ENCODE measurements at regions not wholly inside any gene's neighbourhood (a gene's known extent, or its start where the extent isn't known, plus 50 kb on each side); places are given as distances from the start of the nearest gene placed in this dataset.

- Histone ChIP-seq H3K36me3 (replicated peaks; ENCODE audit: low read depth, low read length) (no peaks in the 10 kb centered on the region), H2AFZ (ENCODE audit: low read depth, low read length) (no peak overlapping the region), H3K79me2 (ENCODE audit: low read length) (no peaks in the 10 kb centered on the region), H3K4me1 (ENCODE audit: low read length) (no peaks in the 10 kb centered on the region), H3K9ac (ENCODE audit: low read length) (no peak overlapping the region), H3K9me3 (ENCODE audit: insufficient read depth, low read length) (no peaks in the 10 kb centered on the region), H3K4me3 (ENCODE audit: low read length) (no peak overlapping the region), H3K27me3 (ENCODE audit: low read depth, low read length) (no peaks in the 10 kb centered on the region), H3K4me2 (ENCODE audit: low read length) (no peak overlapping the region), H4K20me1 (ENCODE audit: insufficient read depth, low read length) (no peaks in the 10 kb centered on the region), H3K27ac (ENCODE audit: low read length) (no peak overlapping the region)
- TF ChIP-seq EZH2phosphoT487 (IDR thresholded peaks at IDR 0.05; ENCODE audit: low read depth) (no peak), CTCF (IDR thresholded peaks at IDR 0.05; ENCODE audit: low read depth, low read length) (no peak)
Measured at GRCh38 chrX:104411800-104412199, 154.2 kb upstream of the IL1RAPL2 start.

- H4K20me1 ChIP-seq (ENCODE audit: insufficient read depth, low read length): no peaks in the 10 kb centered on the region
- H3K36me3 ChIP-seq (replicated peaks; ENCODE audit: low read depth, low read length): no peaks in the 10 kb centered on the region
- no peak overlapping the region for H2AFZ ChIP-seq (ENCODE audit: low read depth, low read length)
- no peak for TF ChIP-seq CTCF (IDR thresholded peaks at IDR 0.05; ENCODE audit: low read depth, low read length)
- TF ChIP-seq EZH2phosphoT487 (IDR thresholded peaks at IDR 0.05; ENCODE audit: low read depth): no peak
- H3K4me1 ChIP-seq (ENCODE audit: low read length): no peaks in the 10 kb centered on the region
- no peak overlapping the region for H3K4me3 ChIP-seq (ENCODE audit: low read length)
- no peaks in the 10 kb centered on the region for H3K79me2 ChIP-seq (ENCODE audit: low read length)
- no peak overlapping the region for H3K9ac ChIP-seq (ENCODE audit: low read length)
- no peaks in the 10 kb centered on the region for H3K27me3 ChIP-seq (ENCODE audit: low read depth, low read length)
- no peaks in the 10 kb centered on the region for H3K9me3 ChIP-seq (ENCODE audit: insufficient read depth, low read length)
- no peak overlapping the region for H3K27ac ChIP-seq (ENCODE audit: low read length)
- no peak overlapping the region for H3K4me2 ChIP-seq (ENCODE audit: low read length)
Measured at GRCh38 chrX:104400387-104400786, 145.7 kb upstream of the ESX1 start.

- H2AFZ ChIP-seq (ENCODE audit: low read depth, low read length): no peak overlapping the region
- H3K4me2 ChIP-seq (ENCODE audit: low read length): no peak overlapping the region
- no peaks in the 10 kb centered on the region for H4K20me1 ChIP-seq (ENCODE audit: insufficient read depth, low read length)
- no peaks in the 10 kb centered on the region for H3K9me3 ChIP-seq (ENCODE audit: insufficient read depth, low read length)
- no peaks in the 10 kb centered on the region for H3K27me3 ChIP-seq (ENCODE audit: low read depth, low read length)
- H3K27ac ChIP-seq (ENCODE audit: low read length): no peak overlapping the region
- no peak overlapping the region for H3K4me3 ChIP-seq (ENCODE audit: low read length)
- no peaks in the 10 kb centered on the region for H3K36me3 ChIP-seq (replicated peaks; ENCODE audit: low read depth, low read length)
- no peaks in the 10 kb centered on the region for H3K4me1 ChIP-seq (ENCODE audit: low read length)
- H3K79me2 ChIP-seq (ENCODE audit: low read length): no peaks in the 10 kb centered on the region
- no peak for TF ChIP-seq EZH2phosphoT487 (IDR thresholded peaks at IDR 0.05; ENCODE audit: low read depth)
- no peak overlapping the region for H3K9ac ChIP-seq (ENCODE audit: low read length)
Measured at GRCh38 chrX:104392350-104392749, 137.6 kb upstream of the ESX1 start.

GRCh38 chrX:104391906-104392305 is 137.2 kb upstream of the ESX1 start:
- H3K9me3 ChIP-seq (ENCODE audit: insufficient read depth, low read length): no peaks in the 10 kb centered on the region
- H3K79me2 ChIP-seq (ENCODE audit: low read length): no peaks in the 10 kb centered on the region
- no peaks in the 10 kb centered on the region for H3K4me1 ChIP-seq (ENCODE audit: low read length)
- H3K9ac ChIP-seq (ENCODE audit: low read length): no peak overlapping the region
- H4K20me1 ChIP-seq (ENCODE audit: insufficient read depth, low read length): no peaks in the 10 kb centered on the region
- H2AFZ ChIP-seq (ENCODE audit: low read depth, low read length): no peak overlapping the region
- no peak overlapping the region for H3K4me3 ChIP-seq (ENCODE audit: low read length)
- H3K4me2 ChIP-seq (ENCODE audit: low read length): no peak overlapping the region
- H3K36me3 ChIP-seq (replicated peaks; ENCODE audit: low read depth, low read length): no peaks in the 10 kb centered on the region
- TF ChIP-seq EZH2phosphoT487 (IDR thresholded peaks at IDR 0.05; ENCODE audit: low read depth) (no peak), CTCF (IDR thresholded peaks at IDR 0.05; ENCODE audit: low read depth, low read length) (no peak)
- no peaks in the 10 kb centered on the region for H3K27me3 ChIP-seq (ENCODE audit: low read depth, low read length)
- H3K27ac ChIP-seq (ENCODE audit: low read length): no peak overlapping the region

- no peaks in the 10 kb centered on the region for H3K36me3 ChIP-seq (replicated peaks; ENCODE audit: low read depth, low read length)
- H2AFZ ChIP-seq (ENCODE audit: low read depth, low read length): no peak overlapping the region
- H3K4me3 ChIP-seq (ENCODE audit: low read length): no peak overlapping the region
- TF ChIP-seq EZH2phosphoT487 (IDR thresholded peaks at IDR 0.05; ENCODE audit: low read depth) (no peak), CTCF (IDR thresholded peaks at IDR 0.05; ENCODE audit: low read depth, low read length) (no peak)
- H4K20me1 ChIP-seq (ENCODE audit: insufficient read depth, low read length): no peaks in the 10 kb centered on the region
- H3K4me1 ChIP-seq (ENCODE audit: low read length): no peaks in the 10 kb centered on the region
- no peak overlapping the region for H3K9ac ChIP-seq (ENCODE audit: low read length)
- no peaks in the 10 kb centered on the region for H3K79me2 ChIP-seq (ENCODE audit: low read length)
- no peaks in the 10 kb centered on the region for H3K27me3 ChIP-seq (ENCODE audit: low read depth, low read length)
- H3K4me2 ChIP-seq (ENCODE audit: low read length): no peak overlapping the region
- H3K27ac ChIP-seq (ENCODE audit: low read length): no peak overlapping the region
- no peaks in the 10 kb centered on the region for H3K9me3 ChIP-seq (ENCODE audit: insufficient read depth, low read length)
Measured at GRCh38 chrX:104376937-104377336, 122.2 kb upstream of the ESX1 start.

Measured in OCI-LY3 (cell line).